ENCODE measurements at regions not wholly inside any gene's neighbourhood (a gene's known extent, or its start where the extent isn't known, plus 50 kb on each side); places are given as distances from the start of the nearest gene placed in this dataset.

DNA sequence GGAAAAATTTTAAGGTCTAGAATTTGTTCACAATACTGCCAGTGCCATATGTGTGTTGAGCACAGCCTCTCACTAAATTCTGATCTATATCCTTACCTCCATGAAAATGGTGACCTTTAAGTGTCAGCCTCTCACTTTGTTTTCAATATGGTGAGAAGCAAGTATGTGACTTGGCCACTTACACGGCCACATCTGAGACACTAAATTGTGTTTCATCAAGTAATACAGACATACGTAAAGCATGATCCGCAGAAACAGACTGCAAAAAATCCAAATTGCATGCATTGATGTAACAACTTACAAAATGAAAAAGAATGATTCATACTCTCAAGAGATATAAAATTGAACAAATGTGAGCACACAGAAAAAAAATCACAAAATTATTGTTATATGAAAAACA lies 55.2 kb upstream of the UGP2 start:
- no peak for DNase-seq

DNA sequence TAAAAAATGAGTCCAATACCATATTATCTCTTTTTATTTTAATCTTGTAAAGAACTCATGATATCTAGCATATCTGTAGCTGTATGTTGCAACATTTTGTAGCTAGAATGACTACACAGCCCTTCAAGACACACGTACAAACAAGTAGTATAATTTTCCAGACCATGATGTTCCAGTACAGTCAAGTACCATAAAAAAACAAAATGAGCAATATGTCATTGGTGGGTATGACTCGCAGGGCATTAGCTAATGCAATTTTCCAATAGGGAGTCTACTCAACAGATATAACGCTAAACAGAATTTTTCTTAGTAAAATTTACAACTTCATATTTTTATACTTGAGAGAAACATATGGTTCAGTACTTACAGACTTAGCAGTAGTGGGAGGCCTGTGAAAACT lies 53.6 kb upstream of the UGP2 start:
- DNase-seq = no peak

DNA sequence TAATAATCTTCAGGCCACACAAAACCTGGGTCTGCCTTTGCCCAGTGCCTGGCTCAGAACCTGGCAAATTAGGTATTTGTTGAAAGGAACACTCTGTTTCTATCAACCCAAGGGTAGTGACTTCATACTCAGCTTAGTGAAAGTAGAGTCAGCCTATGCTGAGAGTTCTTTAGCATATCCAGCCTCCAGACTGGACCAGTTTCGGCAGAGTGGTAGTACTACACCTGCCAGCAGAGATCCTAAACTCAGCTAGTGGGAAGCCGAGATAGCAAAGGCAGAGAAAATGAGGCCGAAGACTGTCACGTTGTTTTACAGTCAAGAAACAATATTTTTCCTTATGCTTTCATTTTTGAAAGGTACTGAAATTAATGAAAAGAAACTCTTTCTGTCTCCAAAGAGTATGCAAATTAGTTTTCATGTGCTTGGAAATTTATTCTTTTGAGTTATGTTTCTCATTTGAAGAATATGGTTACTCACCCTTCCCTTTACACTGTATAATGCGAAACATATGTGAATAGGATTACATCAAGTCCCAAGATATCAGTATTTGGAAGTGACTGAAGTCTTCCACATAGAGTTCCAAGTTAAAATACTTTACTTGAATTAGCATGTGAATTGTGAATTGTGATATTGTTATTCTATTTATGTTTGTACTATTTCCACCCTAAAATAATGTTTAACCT lies 52.2 kb upstream of the UGP2 start:
- no peak for DNase-seq

DNA sequence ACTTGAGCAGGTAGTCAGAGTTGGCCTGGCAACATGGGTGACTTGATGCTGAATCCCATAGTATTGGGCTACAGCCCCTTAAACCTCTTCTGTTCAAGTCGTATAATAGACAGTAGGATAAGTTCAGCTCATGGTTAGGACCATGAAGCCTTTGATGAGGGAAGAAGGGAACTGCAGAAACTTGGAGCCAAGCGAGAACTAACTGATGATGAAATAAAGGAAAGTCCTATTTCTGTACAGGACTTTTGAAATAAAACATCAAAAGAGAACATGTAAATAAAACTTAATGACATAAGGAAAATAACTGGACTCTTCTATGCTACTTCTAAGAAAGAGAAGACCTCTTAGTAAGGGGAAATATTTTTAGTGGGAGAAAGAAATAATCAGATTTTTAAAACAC lies 51.2 kb upstream of the UGP2 start:
- no peak for DNase-seq

DNA sequence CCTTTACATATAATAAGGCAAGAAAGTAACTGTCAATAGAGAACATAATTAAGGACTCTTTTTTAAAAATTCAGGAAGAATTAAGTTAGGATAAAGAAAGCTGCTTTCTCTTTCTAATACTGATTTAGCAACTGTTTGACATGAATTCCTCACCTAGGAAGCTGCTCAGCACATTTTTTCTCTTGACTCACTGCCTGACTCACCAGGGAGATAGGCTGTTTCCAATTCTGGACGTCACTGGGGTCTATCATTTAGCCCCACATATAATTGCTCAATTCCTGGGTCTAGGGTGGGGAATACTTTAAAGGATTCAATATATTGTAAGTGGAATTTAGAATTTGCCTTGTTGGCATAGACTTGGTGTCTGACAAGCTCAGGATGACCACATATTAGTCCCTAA lies 50.8 kb upstream of the UGP2 start:
- no peak for DNase-seq

DNA sequence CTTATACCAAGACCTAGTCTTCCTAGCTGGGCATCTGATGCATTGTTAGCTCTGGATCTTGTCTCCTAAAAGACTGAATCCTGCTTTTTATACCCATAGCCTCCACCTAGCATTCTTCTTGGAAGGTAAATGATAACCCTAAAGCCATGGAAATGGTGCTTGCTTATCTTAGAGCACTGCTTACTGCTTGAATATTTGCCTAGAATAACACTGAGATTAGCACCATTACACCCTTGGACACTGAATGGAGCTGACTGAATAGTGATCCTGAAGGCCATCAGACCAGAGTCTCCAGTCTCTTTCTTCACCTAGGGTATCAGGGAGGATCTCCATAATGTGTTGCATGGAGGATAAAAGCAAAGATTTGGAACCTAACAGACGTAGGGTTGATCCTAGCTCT lies 50.3 kb upstream of the UGP2 start:
- DNase-seq = no peak
